Psoas muscle (tissue), 7 donors: ENCODE measurements at regions not wholly inside any gene's neighbourhood (a gene's known extent, or its start where the extent isn't known, plus 50 kb on each side); places are given as distances from the start of the nearest gene placed in this dataset.

ENCODE experiments used
- ATAC-seq, 4 donors: fragments of 200-7000 bp; cut with Tn5 transposase; one replicate each; pipeline ENCODE4 v1.9.1; 2020; ENCODE audit warnings: moderate library complexity in 3 of 4, mild to moderate bottlenecking in 2 of 4
- DNase-seq, 2 donors: peaks; one replicate each; pipeline ENCODE4 v3.0.0-alpha.2; 2020
- H3K27ac ChIP-seq: fragments of 200-600 bp; one replicate; pipeline ENCODE4 v1.8.0; 2022
- H3K27me3 ChIP-seq, 3 donors: fragments of 200-600 bp in 1 of 3; one replicate each; pipeline versions ENCODE4 v1.6.1 to v1.8.0; 2013 to 2022; ENCODE audit warnings: low read length in 2 of 3, mild to moderate bottlenecking in 2 of 3, moderate library complexity in 1 of 3; ENCODE audit not compliant: insufficient read depth in 3 of 3
- H3K36me3 ChIP-seq, 2 donors: fragments of 200-600 bp in 1 of 2; one replicate each; pipeline versions ENCODE4 v1.6.1 to v1.8.0; 2013 to 2022; ENCODE audit warnings: low read depth in 1 of 2, mild to moderate bottlenecking in 1 of 2, moderate library complexity in 1 of 2; ENCODE audit not compliant: insufficient read depth in 1 of 2
- H3K4me1 ChIP-seq: fragments of 200-600 bp; one replicate; pipeline ENCODE4 v1.8.0; 2022
- H3K4me3 ChIP-seq: fragments of 200-600 bp; one replicate; pipeline ENCODE4 v1.8.0; 2022; ENCODE audit warnings: mild to moderate bottlenecking
- H3K9me3 ChIP-seq: fragments of 200-600 bp; one replicate; pipeline ENCODE4 v1.8.0; 2022
- WGBS, 3 donors: extraction: QIAGEN DNeasy Blood & Tissue Kit; methylation state at CpG; one replicate each; pipeline versions ENCODE4 v1.1.6 to v1.1.7; 2013; 5-methylcytosine and 5-hydroxymethylcytosine counted together
- intact Hi-C, 2 donors: fragments of 100-400 bp; cut with DNase I; formaldehyde crosslinking; loops; one replicate each; pipeline versions ENCODE4 v1.11.0 to v1.14.2; 2022
- TF ChIP-seq, protein P1 (sequence below): fragments of 200-600 bp; IDR thresholded peaks from one replicate; pipeline ENCODE4 v1.8.0; 2022; ENCODE audit warnings: antibody characterized with exemption
- donor health status: healthy with polysubstance abuse.
- donor health status: DM: no; HTN: no; CAD: no; lungs with moderate emphysema.
- donor health status: Bipolar disorder and iron deficiency.
- donor health status: healthy.
- donor health status: DM: yes; HTN: yes; CAD: no.
- donor health status: DM: no; HTN: no; CAD: no.
- donor health status: DM: yes; HTN: yes; CAD: no.

DNA sequence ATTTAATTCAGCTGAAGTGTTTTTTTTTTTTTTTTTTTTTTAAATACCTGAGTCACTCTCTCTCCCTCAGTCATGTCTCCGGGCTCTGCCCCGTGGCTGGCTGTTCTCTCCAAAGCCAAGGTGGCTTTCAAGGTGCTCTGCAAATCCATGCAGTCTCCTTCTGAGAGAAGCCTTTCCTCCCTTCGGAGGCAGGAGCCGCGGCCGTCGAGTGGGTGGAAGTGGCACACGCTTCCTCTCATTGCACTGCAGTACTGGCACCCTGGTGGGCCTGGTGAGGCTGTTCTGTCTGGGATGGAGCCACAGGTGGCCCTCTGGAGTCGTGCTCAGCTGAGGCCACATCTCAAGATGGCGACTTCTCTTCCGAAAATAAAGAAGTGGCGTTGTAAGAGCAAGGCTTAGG lies 221.8 kb downstream of the GLRX3 start:
- Histone ChIP-seq H3K4me3 (no peak overlapping the region), H3K27ac (no peak overlapping the region), H3K27me3 (peaks cover 0 to 5% (median 0%) of the 10 kb centered on the region in 3 donors), H3K36me3 (no peaks in the 10 kb centered on the region), H3K9me3 (no peaks in the 10 kb centered on the region), H3K4me1 (no peaks in the 10 kb centered on the region)
- TF ChIP-seq, protein P1, sequence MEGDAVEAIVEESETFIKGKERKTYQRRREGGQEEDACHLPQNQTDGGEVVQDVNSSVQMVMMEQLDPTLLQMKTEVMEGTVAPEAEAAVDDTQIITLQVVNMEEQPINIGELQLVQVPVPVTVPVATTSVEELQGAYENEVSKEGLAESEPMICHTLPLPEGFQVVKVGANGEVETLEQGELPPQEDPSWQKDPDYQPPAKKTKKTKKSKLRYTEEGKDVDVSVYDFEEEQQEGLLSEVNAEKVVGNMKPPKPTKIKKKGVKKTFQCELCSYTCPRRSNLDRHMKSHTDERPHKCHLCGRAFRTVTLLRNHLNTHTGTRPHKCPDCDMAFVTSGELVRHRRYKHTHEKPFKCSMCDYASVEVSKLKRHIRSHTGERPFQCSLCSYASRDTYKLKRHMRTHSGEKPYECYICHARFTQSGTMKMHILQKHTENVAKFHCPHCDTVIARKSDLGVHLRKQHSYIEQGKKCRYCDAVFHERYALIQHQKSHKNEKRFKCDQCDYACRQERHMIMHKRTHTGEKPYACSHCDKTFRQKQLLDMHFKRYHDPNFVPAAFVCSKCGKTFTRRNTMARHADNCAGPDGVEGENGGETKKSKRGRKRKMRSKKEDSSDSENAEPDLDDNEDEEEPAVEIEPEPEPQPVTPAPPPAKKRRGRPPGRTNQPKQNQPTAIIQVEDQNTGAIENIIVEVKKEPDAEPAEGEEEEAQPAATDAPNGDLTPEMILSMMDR = no peak
- intact Hi-C loops = loop anchor here in 1 of 2 donors (10.0 kb wide), 1 partner anchor 577 kb away; no protein-coding TSS in a partner anchor
- ATAC-seq (no peak), DNase-seq (no peak)
- WGBS, 3 donors = 77 to 90% (median 86%) methylated on average over 12 of the region's 12 CpGs

DNA sequence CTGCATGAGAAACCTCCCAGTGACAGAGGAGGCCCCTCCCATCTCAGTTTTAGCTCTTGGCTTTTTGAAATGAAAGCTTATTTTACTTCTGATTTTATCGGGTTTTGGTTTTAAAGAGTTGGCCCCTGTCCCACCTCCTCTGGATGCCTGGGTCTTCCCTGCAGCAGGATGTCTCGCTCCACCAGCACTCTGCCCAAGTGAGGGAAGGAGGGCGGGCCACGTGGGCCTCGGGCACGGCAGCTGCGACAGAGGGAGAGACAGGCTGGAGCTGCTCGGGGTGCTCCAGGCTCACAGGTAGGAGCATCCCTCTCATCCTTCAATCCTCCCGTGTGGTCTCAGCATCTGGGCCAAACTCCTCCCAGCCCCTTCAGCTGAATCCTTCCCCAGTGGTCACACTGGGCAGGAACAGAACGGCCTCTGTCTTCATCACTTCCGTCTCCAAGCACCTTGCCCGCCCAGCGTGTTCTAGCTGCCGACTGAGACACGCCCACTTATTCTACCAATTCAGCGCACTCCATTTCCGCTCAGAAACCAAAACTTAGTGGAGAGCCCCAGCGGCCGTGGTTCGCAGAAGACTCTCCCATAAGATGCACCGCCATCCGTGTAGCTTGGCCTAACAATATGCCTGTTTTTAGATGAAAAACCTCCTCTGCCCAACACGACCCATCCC lies 222.9 kb downstream of the GLRX3 start:
- H3K27ac ChIP-seq = no peak overlapping the region
- no peak for ATAC-seq
- TF ChIP-seq, protein P1 = no peak
- no peaks in the 10 kb centered on the region for H3K36me3 ChIP-seq
- DNase-seq = no peak
- no peak overlapping the region for H3K4me3 ChIP-seq
- 66 to 80% (median 67%) methylated on average over 22 to 23 of the region's 23 CpGs for WGBS, 3 donors
- no peaks in the 10 kb centered on the region for H3K4me1 ChIP-seq
- H3K27me3 ChIP-seq = peaks cover 0 to 5% (median 0%) of the 10 kb centered on the region in 3 donors
- no peaks in the 10 kb centered on the region for H3K9me3 ChIP-seq
- intact Hi-C loops = loop anchor here in 1 of 2 donors (10.0 kb wide), 1 partner anchor 576 kb away; no protein-coding TSS in a partner anchor

DNA sequence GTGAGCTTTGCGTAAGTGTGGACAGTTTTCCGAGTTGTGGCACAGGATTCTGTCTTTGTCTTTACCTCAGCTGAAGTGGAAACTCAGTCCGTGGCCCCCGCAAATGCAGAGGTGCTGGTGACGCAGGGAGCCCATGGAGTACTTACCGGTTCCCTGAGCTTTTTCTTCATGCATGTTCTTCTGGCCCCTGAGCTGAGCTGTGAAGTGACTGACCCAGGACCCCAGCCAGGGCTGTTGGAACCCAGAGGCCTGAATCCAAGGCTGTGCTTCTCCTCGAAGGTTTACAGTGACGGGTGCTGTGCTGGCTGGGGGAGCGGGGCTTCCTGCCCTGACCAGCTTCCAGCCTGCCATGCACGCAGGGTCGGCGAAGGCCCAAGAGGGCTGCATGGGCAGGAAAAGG lies 223.5 kb downstream of the GLRX3 start:
- Histone ChIP-seq H3K9me3 (no peaks in the 10 kb centered on the region), H3K27me3 (peaks cover 0 to 5% (median 0%) of the 10 kb centered on the region in 3 donors), H3K36me3 (no peaks in the 10 kb centered on the region), H3K27ac (no peak overlapping the region), H3K4me3 (no peak overlapping the region), H3K4me1 (no peaks in the 10 kb centered on the region)
- intact Hi-C loops = loop anchor here in 1 of 2 donors (10.0 kb wide), 1 partner anchor 575 kb away; no protein-coding TSS in a partner anchor
- DNase-seq (no peak), ATAC-seq (no peak)
- TF ChIP-seq, protein P1 = no peak
- 72 to 87% (median 72%) methylated on average over 12 of the region's 12 CpGs for WGBS, 3 donors

DNA sequence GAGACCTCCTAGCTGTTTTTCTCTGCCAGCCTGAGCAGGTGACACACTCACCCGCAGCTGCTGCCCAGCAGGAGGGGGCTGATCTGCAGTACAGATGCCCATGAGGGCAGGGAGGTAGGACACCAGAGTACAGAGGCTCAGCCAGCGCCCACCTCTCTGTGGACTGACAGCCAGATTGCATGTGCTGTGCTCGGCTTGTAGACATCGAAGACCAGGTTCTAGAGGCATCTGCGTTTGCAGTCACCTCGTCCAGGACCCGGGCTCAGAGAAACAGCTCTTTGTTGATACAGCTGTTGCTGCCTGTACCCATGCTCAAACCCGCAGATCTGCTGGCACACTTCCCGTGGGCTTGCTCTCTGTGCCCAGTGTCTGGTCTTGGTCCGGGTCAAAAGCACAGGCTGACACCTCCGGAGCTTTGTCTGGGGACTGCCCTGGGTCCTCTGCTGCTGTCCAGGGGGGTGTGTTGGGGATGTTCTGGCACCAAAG lies 224.7 kb downstream of the GLRX3 start:
- DNase-seq = no peak
- Histone ChIP-seq H3K27ac (no peak overlapping the region), H3K36me3 (no peaks in the 10 kb centered on the region), H3K9me3 (no peaks in the 10 kb centered on the region), H3K27me3 (peaks cover 0 to 5% (median 0%) of the 10 kb centered on the region in 3 donors), H3K4me1 (no peaks in the 10 kb centered on the region), H3K4me3 (no peak overlapping the region)
- intact Hi-C loops = no loop called here
- TF ChIP-seq, protein P1 = no peak
- ATAC-seq = no peak
- 28 to 45% (median 32%) methylated on average over 11 of the region's 11 CpGs for WGBS, 3 donors
